ENCODE measurements at regions not wholly inside any gene's neighbourhood (a gene's known extent, or its start where the extent isn't known, plus 50 kb on each side); places are given as distances from the start of the nearest gene placed in this dataset.
"Not testable (repeated sequence)": the region's sequence is repeated elsewhere in the genome, so short reads cannot be mapped to it uniquely, and the experiment has no call there.

- DNase-seq: no peak
These were observed 56.7 kb upstream of the LRFN5 start for GRCh38 chr14:41549821-41550607.

DNA sequence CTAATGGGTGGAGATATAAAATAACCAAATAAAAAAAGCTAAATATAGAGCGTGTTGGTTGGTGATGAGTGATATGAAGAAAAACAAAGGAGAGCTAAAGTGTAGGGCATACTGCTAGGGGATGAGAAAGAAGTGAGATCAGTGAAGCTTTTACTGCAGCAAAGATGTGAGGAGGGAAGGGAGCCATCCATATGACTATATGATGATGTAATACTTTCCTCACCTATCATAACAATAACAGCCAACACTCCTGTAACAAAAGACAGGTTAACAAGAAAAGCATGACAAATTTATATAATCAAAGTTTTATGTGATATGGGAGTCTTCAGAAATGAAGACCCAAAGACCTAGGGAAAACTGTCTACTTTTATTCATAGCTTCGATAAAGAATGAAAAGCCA, 57.4 kb upstream of the LRFN5 start:
- no peak for DNase-seq

GRCh38 chr14:41548666-41549065, 58.0 kb upstream of the LRFN5 start:
- no peak for DNase-seq

- no peak for DNase-seq
These were observed 65.3 kb upstream of the LRFN5 start for GRCh38 chr14:41541333-41541732.

DNA sequence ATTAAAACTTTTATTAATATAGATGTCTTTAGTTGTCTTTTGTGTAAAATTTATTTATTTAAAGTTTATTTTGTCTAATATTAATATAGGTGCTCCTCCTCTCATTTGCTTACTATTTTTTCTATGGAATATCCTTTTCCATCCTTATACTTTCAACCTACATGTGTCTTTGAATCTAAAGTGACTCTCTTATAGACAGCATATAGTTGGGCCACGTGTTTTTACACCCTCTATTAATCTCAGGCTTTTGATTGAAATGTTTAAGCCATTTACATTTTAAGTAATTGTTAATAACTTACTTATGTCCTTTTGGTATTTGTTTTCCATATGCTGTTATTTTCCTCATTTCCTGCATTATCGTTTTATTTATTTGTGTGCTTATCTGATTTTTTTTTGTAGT, 74.4 kb upstream of the LRFN5 start:
- DNase-seq: no peak

GRCh38 chr14:41521891-41522290, 84.8 kb upstream of the LRFN5 start:
- DNase-seq: no peak

GRCh38 chr14:41518030-41518429, 88.6 kb upstream of the LRFN5 start:
- not testable (repeated sequence) for DNase-seq

DNA sequence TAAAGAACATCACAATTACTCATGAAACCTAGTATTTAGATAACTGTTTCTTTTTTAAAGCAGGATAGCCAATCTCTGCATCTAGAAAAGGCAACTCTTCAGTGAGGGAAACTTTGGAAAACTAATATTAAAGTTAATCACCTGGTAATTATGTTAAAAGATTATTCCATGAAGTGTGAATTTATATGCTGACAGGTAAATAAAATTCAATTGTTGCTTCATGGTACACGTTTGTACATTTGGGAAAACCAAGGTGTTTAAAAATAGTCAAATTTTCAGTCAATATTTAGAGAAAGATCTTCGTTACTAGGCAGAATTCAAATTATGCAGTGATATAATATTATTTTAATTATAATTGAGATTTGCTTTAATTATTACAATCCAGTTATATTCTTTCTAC, 100.1 kb upstream of the LRFN5 start:
- DNase-seq: no peak

- DNase-seq: no peak
These were observed 101.2 kb upstream of the LRFN5 start for GRCh38 chr14:41505491-41505890.

GRCh38 chr14:41498959-41499358, 107.7 kb upstream of the LRFN5 start:
- no peak for DNase-seq

DNA sequence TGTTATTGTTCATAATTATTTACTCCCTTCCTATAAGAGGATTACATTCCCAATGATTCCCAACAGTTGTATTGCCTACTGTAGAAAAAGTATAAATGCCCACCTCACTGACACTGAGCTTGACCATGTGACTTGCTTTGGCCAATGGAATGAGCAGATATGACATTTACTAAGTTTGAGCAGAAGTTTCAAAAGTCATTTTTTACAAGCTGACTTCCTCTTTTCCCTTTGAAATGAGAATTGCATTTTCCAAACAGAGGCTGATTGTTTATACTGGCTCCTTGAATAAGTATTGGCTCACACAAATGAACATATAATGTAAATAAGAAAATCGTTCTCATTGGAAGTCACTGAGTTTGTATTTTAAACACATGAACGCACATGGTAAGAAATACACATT, 116.4 kb upstream of the LRFN5 start:
- DNase-seq: no peak

DNA sequence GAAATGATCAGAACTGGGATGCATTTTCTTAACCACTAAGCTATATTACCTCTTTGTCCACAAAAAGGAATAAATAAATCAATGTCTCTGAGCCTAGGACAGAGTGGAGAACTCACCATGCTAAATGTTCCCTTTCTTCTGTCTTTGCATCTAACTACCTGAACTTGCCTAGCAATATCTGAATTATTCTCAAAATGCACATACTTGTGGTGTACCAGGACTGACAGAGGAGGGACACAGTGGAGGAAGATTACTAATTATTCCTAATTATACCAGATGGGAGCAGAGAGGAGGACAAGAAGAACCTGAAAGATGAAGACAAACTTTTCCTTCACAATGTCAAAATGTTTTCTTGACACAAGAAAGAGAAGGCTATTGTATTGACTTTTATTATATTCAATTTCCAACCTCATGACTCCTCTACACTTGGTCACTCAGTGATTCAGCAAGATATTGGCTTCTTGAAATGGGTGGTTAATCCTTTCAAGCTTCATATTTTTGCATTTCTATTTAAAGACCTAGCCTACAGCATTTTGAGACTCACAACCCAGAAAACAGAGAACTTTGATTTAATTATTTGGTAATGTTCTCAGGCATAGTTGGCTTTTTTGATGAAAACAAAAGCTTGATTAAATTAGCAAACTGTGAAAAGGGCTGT, 117.2 kb upstream of the LRFN5 start:
- no peak for DNase-seq

GRCh38 chr14:41488401-41488800, 118.3 kb upstream of the LRFN5 start:
- DNase-seq: no peak

GRCh38 chr14:41482861-41483260, 123.8 kb upstream of the LRFN5 start:
- no peak for DNase-seq

DNA sequence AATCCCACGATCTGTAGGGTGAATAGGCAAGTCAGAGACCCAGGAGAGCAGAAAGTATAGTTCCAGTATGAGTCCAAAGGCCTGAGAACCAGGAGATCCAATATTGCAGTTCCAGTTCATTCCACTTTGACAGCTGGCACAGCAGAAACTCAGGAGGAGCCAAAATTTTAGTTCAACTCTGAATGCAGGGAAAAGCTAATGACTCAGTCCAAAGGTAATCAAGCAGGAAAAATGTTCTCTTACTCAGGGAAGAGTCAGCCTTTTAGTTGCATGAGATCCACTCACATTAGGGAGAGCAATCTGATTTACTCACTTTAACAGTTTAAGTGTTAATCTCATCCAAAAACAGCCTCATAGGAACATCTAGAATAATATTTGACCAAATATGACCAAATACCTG, 130.2 kb upstream of the LRFN5 start:
- DNase-seq: no peak

DNA sequence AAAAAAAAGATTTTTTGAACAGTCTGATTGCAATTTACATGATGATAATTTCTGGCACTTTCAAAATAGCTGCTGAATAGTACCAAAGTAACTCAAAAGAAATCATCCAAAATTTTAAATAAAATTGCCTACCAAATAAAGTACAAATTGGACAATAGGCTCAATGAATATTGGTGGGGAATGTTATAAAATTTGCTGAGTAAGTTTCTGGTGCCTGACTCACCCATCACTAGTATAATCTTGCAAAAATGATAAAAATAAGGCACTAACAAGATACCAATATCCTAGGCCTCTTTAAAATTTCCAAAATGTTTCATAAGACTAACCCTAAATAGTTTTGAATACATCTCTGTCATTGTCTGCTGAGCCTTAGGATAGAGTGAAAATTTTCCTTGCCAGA, 145.3 kb upstream of the LRFN5 start:
- no peak for DNase-seq

GRCh38 chr14:41457393-41457792, 149.3 kb upstream of the LRFN5 start:
- no peak for DNase-seq

GRCh38 chr14:41449066-41449465, 157.6 kb upstream of the LRFN5 start:
- no peak for DNase-seq

- DNase-seq: no peak
These were observed 160.7 kb upstream of the LRFN5 start for GRCh38 chr14:41446008-41446407.

DNA sequence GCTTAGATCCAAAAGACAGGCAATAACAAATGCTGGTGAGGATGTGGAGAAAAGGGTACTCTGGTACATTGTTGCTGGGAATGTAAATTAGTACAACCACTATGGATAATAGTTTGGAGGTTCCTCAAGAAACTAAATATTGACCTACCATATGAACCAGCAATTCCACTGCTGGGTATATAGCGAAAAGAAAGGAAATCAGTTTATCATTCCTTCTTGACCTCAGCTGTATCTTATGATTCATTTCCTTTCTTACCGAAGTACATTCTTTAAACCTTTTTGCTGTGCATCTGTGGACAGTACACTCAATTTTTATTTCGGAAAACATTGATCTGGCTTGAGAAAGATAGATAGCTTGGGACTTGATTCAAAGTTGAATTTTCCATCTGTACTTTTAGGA, 183.2 kb upstream of the LRFN5 start:
- DNase-seq: no peak

DNA sequence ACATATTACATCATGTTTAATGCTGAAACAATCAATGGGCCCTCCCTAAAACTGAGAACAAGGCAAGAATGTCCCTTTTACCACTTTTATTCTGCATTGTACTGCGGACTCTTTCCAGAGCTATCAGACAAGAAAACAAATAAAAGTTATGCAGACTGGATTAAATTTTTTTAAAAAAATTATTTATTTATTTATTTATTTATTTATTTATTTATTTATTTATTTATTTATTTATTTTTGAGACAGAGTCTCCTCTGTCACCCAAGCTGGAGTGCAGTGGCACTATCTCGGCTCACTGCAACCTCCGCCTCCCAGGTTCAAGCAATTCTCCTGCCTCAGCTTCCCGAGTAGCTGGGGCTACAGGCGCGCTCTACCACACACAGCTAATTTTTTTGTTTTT, 185.4 kb upstream of the LRFN5 start:
- not testable (repeated sequence) for DNase-seq

- DNase-seq: no peak
These were observed 187.0 kb upstream of the LRFN5 start for GRCh38 chr14:41419709-41420108.

DNA sequence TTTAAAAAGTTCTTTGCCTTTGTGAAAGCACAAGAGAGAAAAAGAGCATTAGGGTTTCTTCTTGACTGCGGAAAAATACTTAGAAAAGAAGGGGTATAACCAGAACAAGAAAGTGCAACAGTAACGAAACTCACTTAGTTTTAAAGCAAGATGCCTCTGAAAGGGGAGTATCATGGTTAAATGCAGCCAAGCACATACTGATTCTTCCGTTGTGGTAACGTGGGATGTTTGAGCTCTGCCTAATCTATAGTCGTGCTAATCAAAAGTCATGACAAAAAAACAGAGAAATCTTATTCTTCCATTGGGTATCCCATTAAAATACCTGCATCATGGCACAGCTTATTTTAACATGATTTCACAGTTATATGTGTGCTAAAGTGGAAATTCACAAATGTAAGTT, 187.8 kb upstream of the LRFN5 start:
- no peak for DNase-seq

GRCh38 chr14:41409806-41410205, 196.9 kb upstream of the LRFN5 start:
- DNase-seq: no peak

GRCh38 chr14:41404126-41404525, 202.6 kb upstream of the LRFN5 start:
- no peak for DNase-seq

Data from HCEC 1CT (cell line).